Stimulated activated CD4-positive, alpha-beta T cell treated with anti-CD3 and anti-CD28 coated beads, Interleukin-12 subunit alpha, Interleukin-12 subunit beta, amount 100 ng/mL, for 4 hours (primary cell): ENCODE measurements at regions not wholly inside any gene's neighbourhood (a gene's known extent, or its start where the extent isn't known, plus 50 kb on each side); places are given as distances from the start of the nearest gene placed in this dataset.
"Not testable (repeated sequence)": the region's sequence is repeated elsewhere in the genome, so short reads cannot be mapped to it uniquely, and the experiment has no call there.

Experiments used
- DNase-seq: peaks from one replicate; pipeline ENCODE4 v3.0.0-alpha.2; 2020

DNA sequence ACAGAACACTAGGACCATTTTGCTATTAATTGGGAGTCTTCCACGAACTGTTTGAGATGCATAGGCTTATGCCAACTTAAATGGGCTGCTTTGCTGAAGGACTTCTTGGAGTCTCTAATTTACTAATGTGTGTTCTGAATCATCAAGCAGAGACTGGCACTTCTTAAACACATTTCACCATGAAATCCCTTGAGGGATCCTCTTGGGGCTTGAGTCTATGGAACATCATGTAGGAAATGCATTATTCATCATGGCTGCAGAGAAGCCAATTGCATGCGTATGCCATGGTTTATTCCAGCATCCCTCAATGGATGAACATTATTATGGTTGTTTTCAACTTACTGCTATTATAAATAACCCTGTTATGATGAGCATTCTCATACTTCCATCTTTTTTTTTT lies 73.4 kb downstream of the FGD2 start:
- no peak for DNase-seq

DNA sequence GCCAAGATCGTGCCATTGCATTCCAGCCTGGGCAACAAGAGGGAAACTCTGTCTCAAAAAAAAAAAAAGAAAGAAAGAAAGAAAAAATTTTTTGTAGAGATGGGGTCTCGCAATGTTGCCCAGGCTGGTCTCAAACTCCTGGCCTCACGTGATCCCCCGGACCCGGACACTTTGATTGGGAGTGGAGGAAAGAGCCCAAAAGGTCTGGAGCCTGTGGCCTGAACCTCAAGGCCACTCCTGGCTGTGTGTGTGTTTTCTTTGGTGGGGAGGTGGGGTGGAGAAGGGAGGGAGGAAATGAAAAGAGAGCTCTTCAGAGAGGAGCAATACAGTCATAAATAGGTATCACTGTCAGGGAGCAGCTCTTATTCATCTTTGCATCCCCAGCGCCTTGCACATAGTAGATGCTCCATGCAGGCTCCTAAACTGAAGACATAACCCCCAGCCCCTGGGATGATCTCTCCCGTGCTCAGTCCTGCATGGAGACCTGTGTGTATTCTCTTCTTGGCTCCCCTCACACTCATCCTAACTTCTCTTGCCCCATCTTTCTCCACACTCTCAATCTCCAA lies 75.7 kb downstream of the FGD2 start:
- no peak for DNase-seq

DNA sequence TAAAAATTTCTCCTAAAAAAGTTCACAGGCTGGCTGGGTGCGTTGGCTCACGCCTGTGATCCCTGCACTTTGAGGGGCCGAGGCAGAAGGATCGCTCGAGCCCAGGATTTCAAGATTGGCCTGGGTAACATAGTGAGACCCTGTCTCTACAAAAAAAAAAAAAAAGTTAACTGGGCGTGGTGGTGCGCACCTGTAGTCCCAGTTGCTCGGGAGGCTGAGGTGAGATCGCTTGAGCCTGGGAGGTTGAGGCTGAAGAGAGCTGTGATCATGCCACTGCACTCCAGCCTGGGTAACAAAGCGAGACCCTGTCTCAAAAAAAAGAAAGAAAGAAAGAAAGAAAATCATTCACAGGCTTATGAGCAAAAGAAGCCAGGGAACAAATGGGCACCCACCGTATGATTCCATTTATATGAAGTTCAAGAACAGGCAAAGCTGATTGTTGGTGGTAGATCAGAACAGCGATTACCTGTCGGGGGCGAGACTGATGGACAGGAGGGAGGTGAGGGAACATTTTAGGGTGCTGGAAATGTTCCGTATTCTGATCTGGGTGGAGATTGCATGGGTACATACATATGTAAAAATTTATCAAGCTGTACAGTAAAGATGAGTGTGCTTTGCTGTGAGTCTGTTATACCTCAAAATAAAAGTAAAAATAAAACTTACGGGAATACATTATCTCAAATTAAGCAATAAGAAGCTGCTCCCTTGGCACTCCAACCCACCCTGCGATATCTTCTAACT lies 77.1 kb downstream of the FGD2 start:
- DNase-seq: no peak

DNA sequence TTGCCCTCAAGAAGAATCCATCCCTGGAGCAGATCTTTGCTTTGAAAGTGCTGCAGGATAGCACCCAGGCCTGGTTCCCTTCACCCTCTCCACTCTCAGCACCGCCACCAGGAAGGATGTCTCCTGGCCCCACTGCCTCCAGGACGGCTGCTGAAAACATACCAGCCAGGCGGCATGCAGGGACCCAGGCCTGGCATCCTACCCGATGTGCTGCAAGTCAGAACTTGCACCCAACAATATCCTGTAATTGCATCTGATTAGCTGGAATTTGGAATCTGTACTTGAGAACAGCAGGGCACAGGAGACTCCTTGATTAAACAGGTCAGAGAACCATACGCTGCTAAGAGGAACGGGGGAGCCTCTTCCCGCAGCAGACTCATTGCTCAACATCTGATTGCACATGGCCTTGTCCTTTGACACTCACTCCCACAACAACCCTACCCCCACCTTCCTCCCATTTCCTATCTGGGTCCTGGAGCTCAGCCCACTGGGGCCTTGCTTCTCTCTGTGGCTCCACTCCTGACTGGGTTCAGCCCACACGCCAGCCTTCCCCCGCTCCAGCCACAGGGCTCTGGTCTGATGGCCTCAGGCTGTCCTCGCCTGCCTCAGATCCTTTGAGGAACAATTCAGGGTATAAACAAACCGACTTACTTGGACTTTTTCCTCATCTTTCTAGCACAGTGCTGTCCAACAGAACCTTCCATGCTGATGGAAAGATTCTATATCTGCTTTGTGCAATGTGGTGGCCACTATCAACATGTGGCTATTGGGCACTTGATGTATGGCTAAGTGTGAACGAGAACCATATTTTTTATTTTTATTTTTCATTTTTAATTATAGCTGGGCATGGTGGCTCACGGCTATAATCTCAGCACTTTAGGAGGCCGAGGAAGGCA lies 78.0 kb downstream of the FGD2 start:
- no peak for DNase-seq

DNA sequence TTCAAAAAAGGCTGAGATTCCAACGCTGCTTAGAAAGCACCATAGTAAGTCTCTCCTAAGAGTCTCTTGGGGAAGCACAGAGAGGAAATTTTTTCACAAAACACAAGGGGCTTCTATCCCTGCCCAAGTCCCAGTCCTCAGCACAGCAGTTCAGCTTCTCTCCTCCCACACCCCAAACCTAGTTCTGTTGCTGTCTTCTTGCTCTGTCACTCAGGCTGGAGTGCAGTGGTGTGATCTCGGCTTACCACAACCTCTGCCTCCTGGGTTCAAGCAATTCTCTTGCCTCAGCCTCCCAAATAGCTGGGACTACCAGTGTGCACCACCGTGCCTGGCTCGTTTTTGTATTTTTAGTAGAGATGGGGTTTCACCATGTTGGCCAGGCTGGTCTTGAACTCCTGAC lies 79.2 kb downstream of the FGD2 start:
- not testable (repeated sequence) for DNase-seq

GRCh38 chr6:37085198-37085597 lies 79.7 kb downstream of the FGD2 start:
- DNase-seq: no peak

GRCh38 chr6:37088897-37089296 lies 81.1 kb upstream of the PIM1 start:
- DNase-seq: no peak

DNA sequence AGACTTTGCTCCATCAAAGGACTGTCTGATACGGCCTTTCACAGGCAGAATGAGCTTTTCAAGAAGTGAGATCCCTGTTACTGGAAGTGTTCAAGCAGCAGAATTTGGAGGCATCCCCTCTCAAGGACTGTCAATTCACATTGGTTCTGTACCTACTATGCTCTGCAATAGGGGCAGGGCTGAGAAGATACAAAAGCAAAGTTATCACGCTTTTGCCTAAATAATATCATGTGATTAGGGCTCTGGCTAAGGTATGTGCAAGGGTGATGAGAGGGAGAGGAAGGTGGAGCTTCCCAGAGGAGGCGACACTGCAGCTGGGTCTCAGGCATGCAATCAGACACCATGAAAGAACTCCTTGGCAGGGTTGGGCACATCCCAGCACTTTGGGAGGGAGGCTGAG lies 80.2 kb upstream of the PIM1 start:
- no peak for DNase-seq

DNA sequence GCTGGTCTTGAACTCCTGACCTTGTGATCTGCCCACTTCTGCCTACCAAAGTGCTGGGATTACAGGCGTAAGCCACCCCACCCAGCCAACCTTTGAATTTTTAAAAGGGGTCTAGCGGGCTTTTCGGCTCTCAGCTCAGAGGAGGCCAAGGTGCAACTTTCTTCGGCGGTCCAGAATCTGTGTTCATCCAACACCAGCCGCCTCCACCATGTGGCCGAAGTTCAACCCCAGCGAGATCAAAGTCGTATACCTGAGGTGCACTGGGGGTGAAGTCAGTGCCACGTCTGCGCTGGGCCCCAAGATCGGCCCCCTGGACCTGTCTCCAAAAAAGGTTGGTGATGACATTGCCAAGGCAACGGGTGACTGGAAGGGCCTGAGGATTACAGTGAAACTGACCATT lies 78.8 kb upstream of the PIM1 start:
- DNase-seq: not testable (repeated sequence)

- DNase-seq: not testable (repeated sequence)
These were observed 78.4 kb upstream of the PIM1 start for GRCh38 chr6:37091586-37091985.

GRCh38 chr6:37092923-37093727 lies 76.8 kb upstream of the PIM1 start:
- DNase-seq: no peak

DNA sequence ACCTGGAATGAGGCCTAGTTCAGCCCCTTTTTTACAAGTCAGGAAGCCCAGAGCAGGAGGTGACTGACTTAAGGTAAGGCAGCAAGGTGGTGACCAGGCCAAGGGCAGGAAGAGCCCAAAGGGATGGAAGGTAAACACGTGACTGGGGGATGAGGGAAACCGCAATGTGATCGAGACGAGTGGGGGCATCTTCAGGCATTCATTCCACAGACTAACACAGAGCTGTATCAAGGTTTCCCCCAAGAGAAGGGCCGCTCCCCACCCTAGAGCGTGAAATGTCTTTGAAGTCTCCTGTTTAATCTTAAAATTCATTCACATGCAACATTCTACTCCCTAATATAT lies 76.3 kb upstream of the PIM1 start:
- DNase-seq: no peak

- DNase-seq: no peak
These were observed 74.0 kb upstream of the PIM1 start for GRCh38 chr6:37095997-37096396.

DNA sequence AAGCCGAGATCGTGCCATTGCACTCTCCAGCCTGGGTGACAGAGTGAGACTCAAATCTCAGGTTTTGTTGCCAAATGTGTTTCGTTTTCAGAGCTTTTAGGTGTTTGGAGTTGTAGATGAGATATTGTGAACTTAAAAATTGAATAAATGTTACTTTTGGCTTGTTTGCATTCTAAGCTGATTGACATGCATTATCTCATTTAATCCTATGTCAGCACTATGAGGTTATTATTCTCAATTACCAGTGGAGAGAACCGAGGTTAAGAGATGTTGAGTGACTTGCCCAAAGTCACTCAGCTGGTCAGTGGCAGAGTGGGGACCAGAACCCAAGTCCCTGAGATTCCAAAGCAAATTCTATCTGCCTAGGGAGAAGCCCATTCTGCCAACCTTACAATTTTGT lies 72.6 kb upstream of the PIM1 start:
- DNase-seq: no peak

- no peak for DNase-seq
These were observed 70.5 kb upstream of the PIM1 start for GRCh38 chr6:37099442-37099841.

- no peak for DNase-seq
These were observed 69.2 kb upstream of the PIM1 start for GRCh38 chr6:37100745-37101144.

DNA sequence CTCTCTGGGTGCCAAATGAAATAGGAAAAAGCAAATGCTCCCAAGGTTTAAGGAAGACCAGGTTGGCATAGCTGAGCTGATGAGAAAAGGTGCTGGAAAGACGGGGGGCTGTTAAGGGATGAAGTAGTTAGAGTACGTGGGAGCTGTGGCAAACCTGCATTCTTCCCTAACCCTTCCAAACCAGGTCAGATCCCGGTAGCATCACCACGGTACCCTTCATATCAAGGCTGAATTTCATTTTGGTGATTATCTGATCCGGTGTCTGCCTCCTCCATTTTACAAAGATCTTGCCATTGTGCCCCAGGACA lies 68.0 kb upstream of the PIM1 start:
- DNase-seq: no peak

- peak; percentile 46 for DNase-seq
These were observed 67.4 kb upstream of the PIM1 start for GRCh38 chr6:37102299-37103168.

- DNase-seq: no peak
These were observed 66.5 kb upstream of the PIM1 start for GRCh38 chr6:37103169-37104039.

- no peak for DNase-seq
These were observed 65.2 kb upstream of the PIM1 start for GRCh38 chr6:37104824-37105147.
